IPS-NIHi7 (cell line): ENCODE measurements at regions not wholly inside any gene's neighbourhood (a gene's known extent, or its start where the extent isn't known, plus 50 kb on each side); places are given as distances from the start of the nearest gene placed in this dataset.

ENCODE experiments used
- DNase-seq: peaks from one replicate; pipeline ENCODE4 v3.0.0; 2012; ENCODE audit warnings: mixed read lengths; ENCODE audit errors: extremely low spot score

GRCh38 chr13:39100996-39101738 is 62.9 kb downstream of the NHLRC3 start:
- no peak for DNase-seq

GRCh38 chr13:39102981-39103490 is 64.8 kb downstream of the NHLRC3 start:
- DNase-seq, result no peak

- DNase-seq, result no peak
These were observed 66.9 kb downstream of the NHLRC3 start for GRCh38 chr13:39105110-39105509.

- DNase-seq, result no peak
These were observed 68.2 kb downstream of the NHLRC3 start for GRCh38 chr13:39106216-39107005.

- no peak for DNase-seq
These were observed 69.3 kb downstream of the NHLRC3 start for GRCh38 chr13:39107561-39107960.

- no peak for DNase-seq
These were observed 70.5 kb downstream of the NHLRC3 start for GRCh38 chr13:39108783-39109182.

GRCh38 chr13:39110518-39111097 is 72.4 kb downstream of the NHLRC3 start:
- DNase-seq, result no peak

GRCh38 chr13:39111145-39111544 is 72.9 kb downstream of the NHLRC3 start:
- DNase-seq, result no peak

- DNase-seq, result no peak
These were observed 81.2 kb downstream of the NHLRC3 start for GRCh38 chr13:39119422-39119821.

- DNase-seq, result no peak
These were observed 85.3 kb downstream of the NHLRC3 start for GRCh38 chr13:39123578-39123977.

GRCh38 chr13:39129213-39129612 is 91.0 kb downstream of the NHLRC3 start:
- DNase-seq, result no peak

- DNase-seq, result no peak
These were observed 92.0 kb downstream of the NHLRC3 start for GRCh38 chr13:39130301-39130700.

GRCh38 chr13:39132286-39133230 is 94.3 kb downstream of the NHLRC3 start:
- no peak for DNase-seq

GRCh38 chr13:39133781-39134180 is 95.5 kb downstream of the NHLRC3 start:
- no peak for DNase-seq

- DNase-seq, result no peak
These were observed 96.3 kb downstream of the NHLRC3 start for GRCh38 chr13:39134574-39134973.

GRCh38 chr13:39144391-39144790 is 106.1 kb downstream of the NHLRC3 start:
- DNase-seq, result no peak

GRCh38 chr13:39144941-39145533 is 106.8 kb downstream of the NHLRC3 start:
- peak; percentile 77 for DNase-seq

- peak; percentile 22 for DNase-seq
These were observed 110.3 kb downstream of the NHLRC3 start for GRCh38 chr13:39148513-39148961.

- DNase-seq, result no peak
These were observed 111.6 kb downstream of the NHLRC3 start for GRCh38 chr13:39149896-39150295.

- no peak for DNase-seq
These were observed 115.8 kb downstream of the NHLRC3 start for GRCh38 chr13:39154041-39154440.

- DNase-seq, result no peak
These were observed 121.1 kb downstream of the NHLRC3 start for GRCh38 chr13:39159393-39159792.
